Keratinocyte (primary cell): ENCODE measurements at regions not wholly inside any gene's neighbourhood (a gene's known extent, or its start where the extent isn't known, plus 50 kb on each side); places are given as distances from the start of the nearest gene placed in this dataset.

Experiments
- DNase-seq: peaks from one replicate; pipeline ENCODE4 v3.0.0-alpha.2; 2011; ENCODE audit warnings: low read depth, missing footprints, low spot score
- FAIRE-seq: peaks from 2 replicates; lab custom pipeline; 2011; peaks lifted over from hg19 to GRCh38; lab: Jason Lieb, UNC
- H2AFZ ChIP-seq: 2 replicates; pipeline ENCODE4 v1.6.0; 2012; ENCODE audit warnings: low read length, control low read depth, inconsistent platforms; ENCODE audit not compliant: control insufficient read depth
- H3K27ac ChIP-seq: 2 replicates; pipeline ENCODE4 v1.5.1; 2011; ENCODE audit warnings: low read length; ENCODE audit not compliant: control insufficient read depth, insufficient read depth
- H3K27me3 ChIP-seq: 3 replicates; pipeline ENCODE4 v1.6.0; 2011; ENCODE audit warnings: low read length; ENCODE audit not compliant: control insufficient read depth, insufficient read depth; ENCODE audit errors: extremely low read depth
- H3K36me3 ChIP-seq, 2 experiments: 2 replicates in 1 of 2; 3 replicates in 1 of 2; pipeline ENCODE4 v1.5.1; 2011; ENCODE audit warnings: low read length in 2 of 2, mild to moderate bottlenecking in 1 of 2; ENCODE audit not compliant: control insufficient read depth in 2 of 2, insufficient read depth in 2 of 2; ENCODE audit errors: extremely low read depth in 1 of 2
- H3K4me1 ChIP-seq: 3 replicates; pipeline ENCODE4 v1.5.1; 2011; ENCODE audit warnings: low read length; ENCODE audit not compliant: control insufficient read depth, insufficient read depth; ENCODE audit errors: extremely low read depth
- H3K4me2 ChIP-seq: 3 replicates; pipeline ENCODE4 v1.6.0; 2011; ENCODE audit warnings: low read depth, low read length; ENCODE audit not compliant: control insufficient read depth, insufficient read depth; ENCODE audit errors: extremely low read depth
- H3K4me3 ChIP-seq, 3 experiments: fragments of 200-600 bp in 1 of 3; sonication (generic) in 1 of 3; 2 replicates in 2 of 3; 3 replicates in 1 of 3; pipeline ENCODE4 v1.5.1; 2011 to 2016; ENCODE audit warnings: low read length in 3 of 3, mild to moderate bottlenecking in 3 of 3, control low read depth in 2 of 3, inconsistent platforms in 1 of 3, low read depth in 1 of 3, mixed read lengths in 1 of 3, mixed run types in 1 of 3, moderate library complexity in 1 of 3; ENCODE audit not compliant: control insufficient read depth in 2 of 3, insufficient read depth in 2 of 3; ENCODE audit errors: extremely low read depth in 1 of 3
- H3K79me2 ChIP-seq: 2 replicates; pipeline ENCODE4 v1.6.0; 2012; ENCODE audit warnings: low read length; ENCODE audit not compliant: control insufficient read depth, insufficient read depth
- H3K9ac ChIP-seq: 3 replicates; pipeline ENCODE4 v1.6.0; 2011; ENCODE audit warnings: low read length; ENCODE audit not compliant: control insufficient read depth, insufficient read depth; ENCODE audit errors: extremely low read depth
- H3K9me1 ChIP-seq: 3 replicates; pipeline ENCODE4 v1.6.0; 2011; ENCODE audit warnings: low read length; ENCODE audit not compliant: control insufficient read depth, insufficient read depth; ENCODE audit errors: extremely low read depth
- H3K9me3 ChIP-seq: 2 replicates; pipeline ENCODE4 v1.5.1; 2012; ENCODE audit warnings: low read depth, low read length; ENCODE audit not compliant: control insufficient read depth
- H4K20me1 ChIP-seq: 3 replicates; pipeline ENCODE4 v1.6.0; 2011; ENCODE audit warnings: low read length; ENCODE audit not compliant: control insufficient read depth, insufficient read depth; ENCODE audit errors: extremely low read depth
- EZH2 ChIP-seq: IDR thresholded peaks from one replicate; pipeline ENCODE4 v1.6.1; 2012; ENCODE audit warnings: inconsistent platforms, mild to moderate bottlenecking, low read length, moderate library complexity
- dilution Hi-C: fragments of 300-500 bp; cut with MboI; formaldehyde crosslinking; loops from one replicate; pipeline ENCODE4 v1.7.0; 2020; ENCODE audit warnings: low sequenced_read_pairs; ENCODE audit not compliant: extremely low pct_ligation_motif_present
- TF ChIP-seq, protein P1 (sequence below), 3 experiments: IDR thresholded peaks in 1 of 3; conservative IDR thresholded peaks in 1 of 3; optimal IDR thresholded peaks in 1 of 3; 2 replicates in 2 of 3; 3 replicates in 1 of 3; pipeline versions ENCODE3 to v1.5.1; 2011; ENCODE audit warnings: low read length in 3 of 3, mild to moderate bottlenecking in 3 of 3, moderate library complexity in 2 of 3, control low read depth in 1 of 3, inconsistent platforms in 1 of 3; ENCODE audit not compliant: insufficient read depth in 2 of 3; ENCODE audit errors: extremely low read depth in 1 of 3

DNA sequence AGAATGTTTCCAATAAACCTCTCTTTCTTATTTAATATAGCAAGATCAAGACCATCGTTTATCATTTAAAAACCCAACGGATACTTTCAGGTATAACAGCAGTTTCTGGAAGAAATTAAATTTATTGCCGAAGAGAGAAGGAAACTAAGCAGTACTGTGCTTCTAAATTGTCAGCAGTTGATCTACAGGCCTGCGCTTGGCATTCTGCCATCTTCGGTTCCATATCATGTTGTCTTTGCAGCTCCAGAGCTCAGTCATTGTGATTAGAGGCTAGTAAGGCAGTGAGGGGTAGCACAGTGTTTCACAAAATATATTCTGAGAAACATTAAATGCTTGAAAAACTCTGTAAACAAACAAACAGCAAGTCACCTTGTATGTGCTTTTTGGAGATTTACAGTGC, 301.3 kb downstream of the REEP3 start:
- Histone ChIP-seq H3K36me3 (no peaks in the 10 kb centered on the region), H4K20me1 (peaks cover 2% of the 10 kb centered on the region), H3K9me1 (no peaks in the 10 kb centered on the region), H3K4me3 (no peak overlapping the region), H3K4me1 (no peaks in the 10 kb centered on the region), H2AFZ (no peak overlapping the region), H3K27me3 (no peaks in the 10 kb centered on the region), H3K79me2 (no peaks in the 10 kb centered on the region), H3K9me3 (no peaks in the 10 kb centered on the region), H3K4me2 (no peak overlapping the region), H3K9ac (no peak overlapping the region), H3K27ac (no peak overlapping the region)
- TF ChIP-seq, protein P1, sequence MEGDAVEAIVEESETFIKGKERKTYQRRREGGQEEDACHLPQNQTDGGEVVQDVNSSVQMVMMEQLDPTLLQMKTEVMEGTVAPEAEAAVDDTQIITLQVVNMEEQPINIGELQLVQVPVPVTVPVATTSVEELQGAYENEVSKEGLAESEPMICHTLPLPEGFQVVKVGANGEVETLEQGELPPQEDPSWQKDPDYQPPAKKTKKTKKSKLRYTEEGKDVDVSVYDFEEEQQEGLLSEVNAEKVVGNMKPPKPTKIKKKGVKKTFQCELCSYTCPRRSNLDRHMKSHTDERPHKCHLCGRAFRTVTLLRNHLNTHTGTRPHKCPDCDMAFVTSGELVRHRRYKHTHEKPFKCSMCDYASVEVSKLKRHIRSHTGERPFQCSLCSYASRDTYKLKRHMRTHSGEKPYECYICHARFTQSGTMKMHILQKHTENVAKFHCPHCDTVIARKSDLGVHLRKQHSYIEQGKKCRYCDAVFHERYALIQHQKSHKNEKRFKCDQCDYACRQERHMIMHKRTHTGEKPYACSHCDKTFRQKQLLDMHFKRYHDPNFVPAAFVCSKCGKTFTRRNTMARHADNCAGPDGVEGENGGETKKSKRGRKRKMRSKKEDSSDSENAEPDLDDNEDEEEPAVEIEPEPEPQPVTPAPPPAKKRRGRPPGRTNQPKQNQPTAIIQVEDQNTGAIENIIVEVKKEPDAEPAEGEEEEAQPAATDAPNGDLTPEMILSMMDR (optimal IDR thresholded peaks at IDR 0.05 in 1 of 3, IDR thresholded peaks at IDR 0.05 in 1 of 3, conservative IDR thresholded peaks at IDR 0.05 in 1 of 3; ENCODE audit: extremely low read depth in 1 of 3, insufficient read depth in 2 of 3, low read length in 3 of 3) = no peak
- no peak for TF ChIP-seq EZH2
- dilution Hi-C loops = no loop called here
- DNase-seq (no peak), FAIRE-seq (no peak)

DNA sequence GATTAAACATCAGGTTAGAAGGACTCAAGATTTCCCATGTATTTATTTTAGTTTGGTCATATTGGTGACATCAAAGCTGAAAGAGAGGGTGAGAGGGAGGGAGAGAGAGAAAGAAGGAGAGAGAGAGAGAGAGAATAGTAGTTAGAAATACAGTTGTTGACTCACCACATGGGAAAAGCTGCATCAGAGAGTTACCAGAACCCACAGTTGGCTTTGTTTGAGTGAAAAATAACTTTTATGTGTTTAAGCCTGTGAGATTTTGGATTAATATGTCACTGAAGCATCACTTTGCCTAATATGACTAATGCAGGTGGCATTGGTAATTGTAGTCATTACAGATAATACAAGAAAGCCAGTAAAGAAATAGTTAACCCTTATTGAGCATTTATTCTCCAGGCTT, 303.9 kb downstream of the REEP3 start:
- Histone ChIP-seq H3K4me3 (no peak overlapping the region), H3K36me3 (no peaks in the 10 kb centered on the region), H2AFZ (no peak overlapping the region), H3K79me2 (no peaks in the 10 kb centered on the region), H3K27ac (no peak overlapping the region), H3K4me1 (no peaks in the 10 kb centered on the region), H3K4me2 (no peak overlapping the region), H3K9me1 (no peaks in the 10 kb centered on the region), H3K9me3 (no peaks in the 10 kb centered on the region), H3K9ac (no peak overlapping the region), H3K27me3 (no peaks in the 10 kb centered on the region), H4K20me1 (no peaks in the 10 kb centered on the region)
- dilution Hi-C loops = no loop called here
- TF ChIP-seq, protein P1 (optimal IDR thresholded peaks at IDR 0.05 in 1 of 3, IDR thresholded peaks at IDR 0.05 in 1 of 3, conservative IDR thresholded peaks at IDR 0.05 in 1 of 3; ENCODE audit: extremely low read depth in 1 of 3, insufficient read depth in 2 of 3, low read length in 3 of 3) = no peak
- no peak for TF ChIP-seq EZH2
- FAIRE-seq = no peak
- no peak for DNase-seq
